Loucy (cell line): ENCODE measurements at regions not wholly inside any gene's neighbourhood (a gene's known extent, or its start where the extent isn't known, plus 50 kb on each side); places are given as distances from the start of the nearest gene placed in this dataset.

Experiments
- EZH2phosphoT487 ChIP-seq: fragments of 200-600 bp; IDR thresholded peaks from 2 replicates; pipeline ENCODE4 v1.6.1; 2018; ENCODE audit warnings: antibody characterized with exemption, mild to moderate bottlenecking, moderate library complexity, borderline replicate concordance
- TF ChIP-seq, protein P1 (sequence below): fragments of 200-600 bp; sonication (generic); conservative IDR thresholded peaks from 2 replicates; pipeline ENCODE4 v1.5.1; 2014; ENCODE audit warnings: mild to moderate bottlenecking, antibody characterized with exemption, low read length

GRCh38 chr1:4518621-4519020 is 135.8 kb upstream of the AJAP1 start:
- TF ChIP-seq EZH2phosphoT487, result no peak
- TF ChIP-seq, protein P1, sequence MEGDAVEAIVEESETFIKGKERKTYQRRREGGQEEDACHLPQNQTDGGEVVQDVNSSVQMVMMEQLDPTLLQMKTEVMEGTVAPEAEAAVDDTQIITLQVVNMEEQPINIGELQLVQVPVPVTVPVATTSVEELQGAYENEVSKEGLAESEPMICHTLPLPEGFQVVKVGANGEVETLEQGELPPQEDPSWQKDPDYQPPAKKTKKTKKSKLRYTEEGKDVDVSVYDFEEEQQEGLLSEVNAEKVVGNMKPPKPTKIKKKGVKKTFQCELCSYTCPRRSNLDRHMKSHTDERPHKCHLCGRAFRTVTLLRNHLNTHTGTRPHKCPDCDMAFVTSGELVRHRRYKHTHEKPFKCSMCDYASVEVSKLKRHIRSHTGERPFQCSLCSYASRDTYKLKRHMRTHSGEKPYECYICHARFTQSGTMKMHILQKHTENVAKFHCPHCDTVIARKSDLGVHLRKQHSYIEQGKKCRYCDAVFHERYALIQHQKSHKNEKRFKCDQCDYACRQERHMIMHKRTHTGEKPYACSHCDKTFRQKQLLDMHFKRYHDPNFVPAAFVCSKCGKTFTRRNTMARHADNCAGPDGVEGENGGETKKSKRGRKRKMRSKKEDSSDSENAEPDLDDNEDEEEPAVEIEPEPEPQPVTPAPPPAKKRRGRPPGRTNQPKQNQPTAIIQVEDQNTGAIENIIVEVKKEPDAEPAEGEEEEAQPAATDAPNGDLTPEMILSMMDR, result no peak
